ENCODE measurements at regions not wholly inside any gene's neighbourhood (a gene's known extent, or its start where the extent isn't known, plus 50 kb on each side); places are given as distances from the start of the nearest gene placed in this dataset.
"Not testable (repeated sequence)": the region's sequence is repeated elsewhere in the genome, so short reads cannot be mapped to it uniquely, and the experiment has no call there.

DNA sequence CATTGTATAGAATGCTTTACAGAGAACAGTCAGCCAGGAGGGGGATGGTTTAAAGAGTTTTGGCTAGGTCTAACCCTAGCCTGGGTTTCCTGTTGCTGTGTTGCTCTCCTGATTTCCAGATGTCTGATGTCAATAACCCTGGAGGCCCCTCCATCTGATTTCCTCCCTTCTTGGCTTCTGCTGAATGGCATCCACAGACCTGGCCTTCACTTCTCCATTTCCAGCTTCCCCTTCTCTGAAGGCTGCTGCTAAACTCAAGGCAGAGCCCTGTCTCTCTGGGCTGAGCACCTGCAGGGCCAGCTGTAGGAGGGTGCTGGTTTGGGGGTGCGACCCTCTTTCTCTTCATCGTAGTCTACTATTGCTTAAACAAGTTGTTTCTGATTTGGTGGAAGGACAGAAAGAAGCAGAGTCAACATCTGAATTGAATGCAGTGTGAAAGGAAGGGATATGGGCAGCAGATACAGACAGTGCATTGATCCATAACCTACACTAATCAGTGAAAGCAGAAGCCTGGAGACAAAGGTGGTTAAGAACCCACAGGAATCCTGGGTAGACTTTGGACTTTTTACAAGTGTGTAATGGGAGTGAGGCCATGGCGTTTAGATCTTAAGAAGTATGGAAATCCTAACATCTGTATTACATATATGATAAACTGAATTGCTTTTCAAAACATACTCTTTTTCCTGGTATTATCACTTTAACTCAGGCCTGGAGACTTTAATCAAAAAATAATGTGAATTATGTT is 153.6 kb downstream of the HRH4 start:
- no peak for DNase-seq (ENCODE audit: low read depth)
- H3K4me3 ChIP-seq (ENCODE audit: low read depth, low read length): no peak overlapping the region
- TF ChIP-seq, protein P1, sequence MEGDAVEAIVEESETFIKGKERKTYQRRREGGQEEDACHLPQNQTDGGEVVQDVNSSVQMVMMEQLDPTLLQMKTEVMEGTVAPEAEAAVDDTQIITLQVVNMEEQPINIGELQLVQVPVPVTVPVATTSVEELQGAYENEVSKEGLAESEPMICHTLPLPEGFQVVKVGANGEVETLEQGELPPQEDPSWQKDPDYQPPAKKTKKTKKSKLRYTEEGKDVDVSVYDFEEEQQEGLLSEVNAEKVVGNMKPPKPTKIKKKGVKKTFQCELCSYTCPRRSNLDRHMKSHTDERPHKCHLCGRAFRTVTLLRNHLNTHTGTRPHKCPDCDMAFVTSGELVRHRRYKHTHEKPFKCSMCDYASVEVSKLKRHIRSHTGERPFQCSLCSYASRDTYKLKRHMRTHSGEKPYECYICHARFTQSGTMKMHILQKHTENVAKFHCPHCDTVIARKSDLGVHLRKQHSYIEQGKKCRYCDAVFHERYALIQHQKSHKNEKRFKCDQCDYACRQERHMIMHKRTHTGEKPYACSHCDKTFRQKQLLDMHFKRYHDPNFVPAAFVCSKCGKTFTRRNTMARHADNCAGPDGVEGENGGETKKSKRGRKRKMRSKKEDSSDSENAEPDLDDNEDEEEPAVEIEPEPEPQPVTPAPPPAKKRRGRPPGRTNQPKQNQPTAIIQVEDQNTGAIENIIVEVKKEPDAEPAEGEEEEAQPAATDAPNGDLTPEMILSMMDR (IDR thresholded peaks at IDR 0.05; ENCODE audit: control insufficient read depth, extremely low read depth, insufficient read depth): no peak

DNA sequence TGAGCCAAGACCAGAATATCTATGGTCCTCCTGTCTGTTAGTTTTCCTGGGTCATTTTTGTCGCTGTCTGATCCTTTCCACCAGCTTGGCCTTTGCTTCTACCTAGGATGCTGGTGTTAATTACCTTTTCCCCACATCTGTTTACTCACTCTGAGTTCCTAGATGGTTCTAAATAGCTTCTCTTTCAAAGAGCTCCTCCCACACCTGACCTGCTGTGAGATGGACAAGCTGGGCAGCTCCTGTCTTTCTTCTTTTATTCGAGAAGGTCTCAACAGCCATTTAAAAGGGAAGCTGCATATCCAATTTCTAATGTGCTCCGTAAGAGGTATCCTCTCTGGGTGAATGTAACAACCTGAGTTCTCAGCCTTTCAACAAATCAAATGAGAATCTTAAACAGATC is 156.2 kb downstream of the HRH4 start:
- H3K4me3 ChIP-seq (ENCODE audit: low read depth, low read length): no peak overlapping the region
- no peak for DNase-seq (ENCODE audit: low read depth)
- TF ChIP-seq, protein P1 (IDR thresholded peaks at IDR 0.05; ENCODE audit: control insufficient read depth, extremely low read depth, insufficient read depth): no peak

DNA sequence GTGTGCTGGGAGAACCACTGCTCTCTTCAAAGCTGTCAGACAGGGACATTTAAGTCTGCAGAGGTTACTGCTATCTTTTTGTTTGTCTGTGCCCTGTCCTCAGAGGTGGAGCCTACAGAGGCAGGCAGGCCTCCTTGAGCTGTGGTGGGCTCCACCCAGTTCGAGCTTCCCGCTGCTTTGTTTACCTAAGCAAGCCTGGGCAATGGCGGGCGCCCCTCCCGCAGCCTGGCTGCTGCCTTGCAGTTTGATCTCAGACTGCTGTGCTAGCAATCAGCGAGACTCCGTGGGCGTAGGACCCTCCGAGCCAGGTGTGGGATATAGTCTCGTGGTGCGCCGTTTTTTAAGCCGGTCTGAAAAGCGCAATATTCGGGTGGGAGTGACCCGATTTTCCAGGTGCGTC is 164.0 kb downstream of the HRH4 start:
- DNase-seq (ENCODE audit: low read depth); H3K4me3 ChIP-seq (ENCODE audit: low read depth, low read length): not testable (repeated sequence)

DNA sequence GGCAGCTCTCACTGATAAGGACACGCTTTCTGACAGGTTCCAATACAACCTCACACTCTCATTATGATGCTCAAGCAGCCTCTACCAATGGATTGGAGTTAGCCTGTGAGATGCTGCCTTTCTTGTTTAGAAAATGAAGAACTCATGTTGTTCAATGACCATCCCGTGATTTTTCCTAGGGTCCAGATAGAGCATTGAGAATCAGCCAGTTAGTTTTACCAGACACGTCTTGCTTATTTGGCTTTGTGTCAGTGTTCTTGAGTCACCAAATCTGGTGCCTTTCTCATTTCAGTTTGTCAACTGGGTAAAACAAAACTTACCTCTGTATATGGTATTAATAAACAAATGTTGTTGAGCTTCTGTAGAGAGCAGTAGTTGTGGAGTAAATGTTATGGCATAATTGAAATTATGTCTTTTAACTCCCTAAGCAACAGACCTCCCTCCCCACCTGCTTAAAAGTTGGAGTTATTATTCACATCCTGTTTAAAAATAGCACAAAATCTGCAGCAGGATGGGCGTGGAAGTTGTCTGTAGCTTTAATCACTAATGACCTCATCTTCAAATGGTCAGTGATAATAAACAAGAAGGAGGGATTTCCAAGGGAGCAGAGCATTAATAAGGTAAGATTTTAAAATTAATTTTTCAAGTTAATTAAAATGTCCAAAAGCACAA is 167.3 kb downstream of the HRH4 start:
- DNase-seq (ENCODE audit: low read depth): no peak
- TF ChIP-seq, protein P1 (IDR thresholded peaks at IDR 0.05; ENCODE audit: control insufficient read depth, extremely low read depth, insufficient read depth): no peak

DNA sequence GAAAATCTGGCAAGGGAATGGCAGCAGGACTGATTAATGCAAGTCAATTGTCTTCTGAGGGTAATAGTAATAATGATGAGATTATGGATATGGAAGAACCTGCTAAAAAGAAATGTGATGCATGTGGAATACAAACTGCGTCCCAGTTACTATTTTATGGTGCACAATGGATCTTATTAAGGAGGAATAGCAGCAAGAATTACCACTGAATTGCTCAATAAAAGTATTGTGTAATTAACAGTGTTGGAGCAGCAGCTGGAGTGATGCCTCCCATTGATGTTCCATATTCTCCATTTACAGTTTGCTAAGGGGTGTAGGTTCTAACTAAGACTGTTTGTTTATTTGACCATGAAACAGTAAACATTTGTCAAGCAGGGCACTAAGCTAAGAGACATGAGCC is 167.9 kb downstream of the HRH4 start:
- TF ChIP-seq, protein P1 (IDR thresholded peaks at IDR 0.05; ENCODE audit: control insufficient read depth, extremely low read depth, insufficient read depth): no peak
- no peak overlapping the region for H3K4me3 ChIP-seq (ENCODE audit: low read depth, low read length)
- DNase-seq (ENCODE audit: low read depth): no peak

More for the DNA sequence above, 167.3 kb downstream of the HRH4 start:
- no peak overlapping the region for H3K4me3 ChIP-seq (ENCODE audit: low read depth, low read length)

DNA sequence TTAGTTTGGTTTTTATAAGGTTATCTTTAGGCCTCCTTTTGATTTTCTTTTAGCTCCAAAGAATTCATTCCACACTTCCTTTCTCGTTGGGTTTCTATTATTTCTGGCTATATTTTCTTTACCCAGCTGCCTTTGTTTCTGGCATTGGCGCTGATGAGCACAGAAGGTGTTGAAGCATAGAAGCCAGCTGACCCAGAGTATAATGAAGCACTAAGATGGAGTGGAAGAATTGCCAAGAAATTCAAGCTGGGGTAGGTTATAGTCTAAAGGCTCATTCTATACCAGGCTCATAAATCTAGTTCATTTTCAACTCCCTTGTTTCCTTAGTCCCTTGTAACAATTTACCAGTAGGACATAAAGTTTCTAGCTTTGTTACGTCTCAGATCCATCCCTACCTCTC is 169.5 kb downstream of the HRH4 start:
- no peak for DNase-seq (ENCODE audit: low read depth)
- TF ChIP-seq, protein P1 (IDR thresholded peaks at IDR 0.05; ENCODE audit: control insufficient read depth, extremely low read depth, insufficient read depth): no peak

DNA sequence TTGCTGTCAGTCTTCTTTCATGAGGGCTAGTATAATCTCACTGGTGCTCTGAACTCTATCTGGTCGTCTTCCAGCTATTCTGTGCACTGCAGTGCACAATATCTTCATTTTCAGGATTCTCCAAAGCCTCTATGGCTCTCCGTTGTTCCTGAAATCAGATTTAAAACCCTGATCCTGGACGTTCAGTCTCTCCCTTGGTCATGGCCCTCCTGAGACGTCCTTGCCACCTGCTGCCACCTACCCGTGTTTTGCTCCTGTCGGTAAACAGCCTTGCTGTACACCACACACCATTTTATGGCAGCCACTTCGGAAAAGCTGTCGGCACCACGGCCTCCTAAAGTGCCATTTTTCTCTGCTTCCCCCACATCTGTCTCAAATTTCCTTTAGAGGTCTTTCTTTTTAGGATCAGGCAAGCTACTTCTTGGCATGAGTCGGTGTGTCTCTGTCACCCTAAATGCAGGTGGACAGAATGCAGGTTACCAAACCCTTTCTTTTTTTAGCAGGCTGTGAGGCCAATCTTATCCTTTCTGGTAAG is 170.0 kb downstream of the HRH4 start:
- TF ChIP-seq, protein P1 (IDR thresholded peaks at IDR 0.05; ENCODE audit: control insufficient read depth, extremely low read depth, insufficient read depth): no peak

More for the DNA sequence above, 169.5 kb downstream of the HRH4 start:
- H3K4me3 ChIP-seq (ENCODE audit: low read depth, low read length): no peak overlapping the region

More for the DNA sequence above, 170.0 kb downstream of the HRH4 start:
- no peak overlapping the region for H3K4me3 ChIP-seq (ENCODE audit: low read depth, low read length)
- DNase-seq (ENCODE audit: low read depth): no peak
